HG03280 (cell line): ENCODE measurements at regions not wholly inside any gene's neighbourhood (a gene's known extent, or its start where the extent isn't known, plus 50 kb on each side); places are given as distances from the start of the nearest gene placed in this dataset.
"Not testable (repeated sequence)": the region's sequence is repeated elsewhere in the genome, so short reads cannot be mapped to it uniquely, and the experiment has no call there.

ENCODE experiments used
- ATAC-seq: cut with Tn5 transposase; IDR thresholded peaks from one replicate; pipeline ENCODE4 v1.9.1; 2021; ENCODE audit warnings: mild to moderate bottlenecking, moderate library complexity; ENCODE audit not compliant: unreplicated experiment

DNA sequence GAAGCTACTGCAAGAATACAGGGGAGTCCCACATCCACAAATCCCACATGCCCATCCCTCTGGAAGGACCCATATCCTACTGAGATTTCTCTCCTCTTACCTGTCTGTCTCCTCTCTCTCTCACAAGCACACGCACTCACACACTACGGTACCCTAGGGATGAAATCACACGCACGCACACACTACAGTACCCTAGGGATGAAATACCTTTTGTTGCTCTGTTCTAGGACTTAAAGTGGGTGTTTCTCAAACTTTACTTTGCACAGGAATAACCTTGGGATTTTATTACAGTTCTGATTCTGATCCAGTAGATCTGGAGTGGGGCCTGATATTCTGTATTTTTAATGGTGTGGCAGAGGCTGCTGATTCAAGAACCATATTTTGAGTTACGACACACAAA lies 622.2 kb upstream of the ZNF385D start:
- no peak for ATAC-seq

DNA sequence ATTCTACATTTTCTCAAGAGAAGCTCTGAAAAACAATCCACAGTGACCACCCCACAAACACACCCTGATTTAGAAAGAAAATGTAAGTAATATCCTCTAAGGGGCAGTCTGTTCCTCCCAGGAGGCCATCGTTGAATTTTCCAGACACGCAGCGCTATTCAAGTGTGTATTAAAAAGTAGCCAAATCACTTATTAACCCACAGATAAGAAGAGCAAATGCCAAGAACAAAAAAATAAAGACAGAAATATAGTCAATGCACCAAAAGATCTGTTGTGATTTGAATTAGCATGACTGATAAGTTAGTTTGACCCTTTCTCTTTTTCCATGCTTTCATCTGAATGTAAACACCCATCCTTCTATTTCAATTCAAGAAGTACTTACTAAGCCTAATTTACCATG lies 622.8 kb upstream of the ZNF385D start:
- no peak for ATAC-seq

DNA sequence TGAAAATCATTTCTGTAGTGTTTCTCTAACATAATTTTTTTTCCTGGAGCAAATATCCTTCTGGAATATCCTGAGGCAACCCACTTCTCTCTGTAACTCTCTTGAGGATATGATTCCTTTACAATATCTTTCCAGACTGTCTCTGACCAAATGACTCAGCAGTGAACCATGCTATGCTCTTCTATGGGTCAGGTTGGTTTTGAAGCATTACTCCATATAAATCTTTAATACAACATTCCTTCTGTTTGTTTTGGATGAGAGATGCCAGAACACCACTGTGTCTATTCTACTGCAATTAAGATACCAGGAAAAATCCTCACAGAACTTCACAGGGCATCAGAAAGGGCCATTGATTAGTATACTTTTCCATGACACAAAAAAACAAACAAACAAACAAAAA lies 626.4 kb upstream of the ZNF385D start:
- ATAC-seq = no peak

DNA sequence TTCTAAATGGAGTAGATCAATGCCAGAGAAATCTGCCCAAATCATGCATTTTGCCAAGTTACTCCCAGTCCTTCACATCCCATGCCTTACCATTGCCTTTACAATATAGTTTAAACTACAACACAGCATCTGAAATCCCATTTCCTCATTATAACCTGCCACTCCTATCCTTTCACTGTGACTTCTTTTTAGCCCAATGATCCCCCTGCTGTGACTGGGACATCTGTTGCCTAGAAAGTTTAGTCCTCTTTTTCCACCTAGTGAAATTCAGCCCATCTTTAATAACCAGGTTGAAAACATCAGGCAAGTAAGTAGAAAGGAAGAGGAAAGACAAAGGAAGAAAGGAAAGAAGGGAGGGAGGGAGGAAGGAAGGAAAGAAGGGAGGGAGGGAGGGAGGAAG lies 627.9 kb upstream of the ZNF385D start:
- no peak for ATAC-seq

DNA sequence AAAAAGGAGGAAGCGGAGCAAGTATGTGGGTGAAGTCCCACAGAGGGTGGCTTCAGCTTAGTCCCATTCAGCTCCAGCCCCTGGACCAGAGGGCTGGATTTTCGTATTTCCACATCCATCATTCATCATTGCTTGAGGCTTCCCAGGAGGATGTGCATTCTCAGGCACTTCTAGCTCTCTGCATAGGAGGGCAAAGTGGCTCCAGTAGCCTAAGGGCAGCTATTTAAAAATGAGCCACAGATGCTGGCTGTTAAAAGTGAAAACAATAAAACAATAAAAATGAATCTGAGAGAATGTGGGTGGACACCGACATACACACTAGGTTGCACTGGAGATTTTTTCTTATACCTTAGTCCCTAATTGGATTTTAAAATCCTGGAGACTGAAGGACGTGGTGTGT lies 629.2 kb upstream of the ZNF385D start:
- ATAC-seq = no peak

DNA sequence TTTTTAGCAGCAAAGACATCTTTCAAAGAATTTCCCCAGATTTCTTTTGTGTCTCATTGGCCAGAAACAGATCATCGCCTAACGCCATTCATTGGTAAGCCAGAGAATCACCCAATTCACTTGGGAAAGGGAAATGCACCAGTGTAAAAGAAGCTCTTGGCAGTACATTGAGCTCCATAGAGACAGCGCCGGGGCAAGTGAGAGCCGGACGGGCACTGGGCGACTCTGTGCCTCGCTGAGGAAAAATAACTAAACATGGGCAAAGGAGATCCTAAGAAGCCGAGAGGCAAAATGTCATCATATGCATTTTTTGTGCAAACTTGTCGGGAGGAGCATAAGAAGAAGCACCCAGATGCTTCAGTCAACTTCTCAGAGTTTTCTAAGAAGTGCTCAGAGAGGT lies 630.6 kb upstream of the ZNF385D start:
- not testable (repeated sequence) for ATAC-seq

DNA sequence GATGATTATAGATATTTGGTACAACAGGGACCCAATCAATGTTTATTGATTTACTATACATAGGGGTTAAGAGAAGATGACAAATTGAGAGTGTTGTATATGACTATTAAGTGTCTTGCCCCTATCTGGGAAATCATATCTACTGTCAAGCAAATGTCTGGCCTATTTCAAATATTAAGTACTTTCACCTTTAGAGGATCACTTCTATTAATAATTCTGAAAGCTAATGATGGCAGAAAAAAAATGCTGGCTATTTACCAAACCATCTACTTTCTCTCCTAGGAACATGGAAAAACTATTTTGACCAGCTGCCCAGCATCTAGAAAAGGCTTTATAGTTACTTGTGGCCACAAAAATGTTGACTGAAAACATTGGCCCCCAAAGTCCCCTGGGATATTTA lies 632.3 kb upstream of the ZNF385D start:
- no peak for ATAC-seq

DNA sequence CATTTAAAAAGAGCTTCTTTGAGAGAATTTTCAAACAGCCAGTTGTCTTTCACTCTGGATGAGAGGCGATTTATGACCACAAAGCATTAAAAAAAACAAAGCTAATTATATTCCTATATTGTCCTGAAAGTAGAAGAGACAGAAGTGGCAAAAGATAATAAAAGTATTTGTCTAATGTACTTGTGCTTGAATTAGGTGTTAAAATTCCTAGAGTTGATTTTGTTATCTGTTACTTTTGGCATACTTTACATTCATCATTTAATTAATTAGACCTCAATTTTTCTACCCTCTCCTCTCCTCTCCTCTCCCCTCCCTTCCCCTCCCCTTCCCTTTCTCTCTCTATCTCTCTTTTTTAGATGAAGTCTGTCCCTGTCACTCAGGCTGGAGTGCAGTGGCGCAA lies 635.1 kb upstream of the ZNF385D start:
- ATAC-seq = no peak

DNA sequence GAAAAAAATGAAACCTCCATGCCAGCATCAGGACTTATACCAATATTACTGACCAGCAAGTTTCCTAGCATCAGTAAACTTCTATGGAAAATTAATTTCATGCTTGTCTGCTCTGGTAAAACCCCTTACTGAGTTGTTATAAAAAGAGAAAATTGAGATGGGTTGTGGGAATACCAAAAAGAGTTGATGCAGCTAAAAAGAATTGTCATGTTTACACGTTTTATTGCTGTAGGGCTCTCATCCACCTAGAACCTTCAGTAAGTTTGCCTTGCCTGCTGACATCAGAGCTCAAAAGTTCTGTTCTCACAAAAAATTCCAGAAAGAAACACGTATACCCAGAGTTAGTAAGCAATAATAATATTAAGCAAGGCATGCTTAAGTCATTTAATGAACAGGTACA lies 641.3 kb upstream of the ZNF385D start:
- ATAC-seq = no peak

DNA sequence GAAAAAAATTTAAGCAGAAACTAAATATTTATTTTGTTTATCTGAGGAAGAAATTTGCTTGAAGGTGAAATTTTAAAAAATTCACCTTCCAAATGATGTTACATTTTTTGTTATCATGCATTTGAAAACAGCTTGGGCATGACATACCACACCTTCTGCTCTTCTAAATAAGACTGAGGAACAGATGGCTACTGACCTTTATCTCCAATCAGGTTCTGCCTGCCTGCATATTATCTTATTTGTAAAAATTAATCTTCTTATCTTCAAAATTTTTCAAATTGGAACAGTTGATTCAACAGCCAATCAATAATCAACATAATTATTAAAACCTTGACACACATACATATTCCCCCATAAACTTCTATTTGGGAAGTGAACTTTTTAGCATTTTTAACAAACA lies 641.8 kb upstream of the ZNF385D start:
- ATAC-seq = no peak

DNA sequence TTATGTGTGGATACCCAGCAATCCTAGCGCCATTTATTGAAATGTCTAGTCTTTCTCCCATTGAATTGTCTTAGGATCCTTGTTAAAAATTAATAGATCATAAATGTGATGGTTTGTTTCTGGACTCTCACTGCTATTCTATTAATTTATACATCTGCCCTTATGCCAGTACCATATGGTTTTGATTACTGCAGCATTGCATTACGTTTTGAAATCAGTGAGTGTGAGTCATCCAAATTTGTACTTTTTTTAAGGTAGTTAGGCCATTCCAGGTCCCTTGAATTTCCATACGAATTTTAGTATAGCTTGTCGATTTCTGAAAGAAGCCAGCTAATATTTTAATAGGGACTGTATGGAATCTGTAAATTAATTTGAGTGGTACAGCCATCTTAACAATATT lies 648.6 kb upstream of the ZNF385D start:
- ATAC-seq = no peak

DNA sequence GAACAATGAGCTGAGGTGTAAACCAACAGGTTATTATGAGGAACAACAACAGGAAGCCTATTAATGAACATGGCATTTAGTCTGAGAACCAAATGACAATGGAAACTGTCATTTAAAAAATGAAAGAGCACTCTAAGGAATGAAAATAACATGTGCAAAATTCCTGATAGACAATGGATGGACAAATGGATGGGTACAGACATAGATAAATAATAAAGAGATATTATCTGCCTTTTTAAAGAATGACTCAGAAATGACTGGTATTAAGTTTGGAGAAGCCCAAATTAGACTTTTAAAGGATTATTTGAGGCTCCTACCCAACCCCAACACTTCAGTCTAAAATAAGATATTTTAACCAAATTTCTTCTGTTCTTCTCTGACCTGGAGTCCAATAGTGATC lies 650.5 kb upstream of the ZNF385D start:
- ATAC-seq = no peak

DNA sequence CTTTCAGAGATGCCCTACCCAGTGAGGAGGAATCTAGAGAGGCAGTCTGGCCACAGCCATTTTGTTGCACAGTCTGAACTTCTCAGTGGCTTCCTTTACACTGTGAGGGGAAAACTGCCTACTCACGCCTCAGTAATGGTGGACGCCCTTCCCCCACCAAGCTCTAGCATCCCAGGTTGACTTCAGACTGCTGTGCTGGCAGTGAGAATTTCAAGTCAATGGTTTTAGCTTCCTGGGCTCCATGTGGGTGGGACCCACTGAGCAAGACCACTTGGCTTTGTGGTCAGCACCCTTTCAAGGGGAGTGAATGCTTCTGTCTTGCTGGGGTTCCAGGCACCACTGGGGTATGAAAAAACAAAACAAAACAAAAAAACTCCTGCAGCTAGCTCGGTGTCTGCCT lies 663.2 kb upstream of the ZNF385D start:
- ATAC-seq = no peak

DNA sequence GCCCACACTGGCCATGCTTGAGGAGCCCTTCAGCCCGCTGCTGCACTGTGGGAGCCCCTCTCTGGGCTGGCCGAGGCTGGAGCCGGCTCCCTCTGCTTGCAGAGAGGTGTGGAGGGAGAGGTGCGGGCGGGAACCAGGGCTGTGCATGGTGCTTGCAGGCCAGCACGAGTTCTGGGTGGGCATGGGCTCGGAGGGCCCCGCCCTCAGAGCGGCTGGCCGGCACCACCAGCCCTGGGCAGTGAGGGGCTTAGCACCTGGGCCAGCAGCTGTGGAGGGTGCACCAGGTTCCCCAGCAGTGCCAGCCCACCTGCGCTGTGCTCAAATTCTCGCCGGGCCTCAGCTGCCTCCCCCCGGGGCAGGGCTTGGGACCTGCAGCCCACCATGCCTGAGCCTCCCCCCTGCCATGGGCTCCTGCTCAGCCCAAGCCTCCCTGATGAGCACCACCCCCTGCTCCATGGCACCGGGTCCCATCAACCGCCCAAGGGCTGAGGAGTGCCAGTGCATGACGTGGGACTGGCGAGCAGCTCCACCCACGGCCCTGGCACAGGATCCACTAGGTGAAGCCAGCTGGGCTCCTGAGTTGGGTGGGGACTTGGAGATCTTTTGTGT lies 665.9 kb upstream of the ZNF385D start:
- not testable (repeated sequence) for ATAC-seq

DNA sequence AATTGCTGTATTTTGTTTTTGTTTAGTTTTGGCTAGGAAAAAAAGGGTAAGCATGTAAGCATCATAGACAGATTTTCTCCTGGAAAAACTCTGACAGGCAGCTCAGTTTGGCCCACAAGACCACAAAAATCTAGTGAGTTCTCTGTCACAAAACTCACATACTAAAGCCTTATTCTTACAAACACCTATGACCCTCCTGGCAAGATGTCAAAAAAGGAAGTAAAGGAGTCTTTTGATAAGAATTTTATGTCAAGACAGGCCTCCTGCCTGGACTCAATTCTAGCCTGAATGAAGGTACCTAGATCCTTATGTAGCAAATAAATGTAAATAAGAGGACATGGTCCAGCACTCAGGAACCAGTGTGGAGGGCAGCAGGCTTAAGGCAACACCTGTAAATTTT lies 668.3 kb upstream of the ZNF385D start:
- ATAC-seq = no peak

DNA sequence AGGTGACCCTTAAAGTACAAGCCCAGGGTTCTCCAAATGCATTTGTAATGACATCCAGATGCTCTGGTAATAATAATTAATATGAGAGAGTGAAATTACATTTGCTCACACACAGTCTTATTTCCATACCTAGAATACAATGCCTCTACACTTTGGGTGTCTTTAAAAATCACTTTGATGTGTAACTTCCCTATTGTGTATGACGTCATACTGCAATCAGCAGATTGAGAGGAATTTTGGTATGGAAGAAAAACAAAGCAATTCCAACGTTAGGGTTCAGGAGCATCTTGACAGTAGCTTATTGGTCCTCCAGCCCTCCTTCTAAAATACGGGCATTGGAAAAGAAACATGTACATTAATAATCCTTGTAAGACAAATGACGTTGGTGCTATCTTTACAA lies 670.6 kb upstream of the ZNF385D start:
- no peak for ATAC-seq

DNA sequence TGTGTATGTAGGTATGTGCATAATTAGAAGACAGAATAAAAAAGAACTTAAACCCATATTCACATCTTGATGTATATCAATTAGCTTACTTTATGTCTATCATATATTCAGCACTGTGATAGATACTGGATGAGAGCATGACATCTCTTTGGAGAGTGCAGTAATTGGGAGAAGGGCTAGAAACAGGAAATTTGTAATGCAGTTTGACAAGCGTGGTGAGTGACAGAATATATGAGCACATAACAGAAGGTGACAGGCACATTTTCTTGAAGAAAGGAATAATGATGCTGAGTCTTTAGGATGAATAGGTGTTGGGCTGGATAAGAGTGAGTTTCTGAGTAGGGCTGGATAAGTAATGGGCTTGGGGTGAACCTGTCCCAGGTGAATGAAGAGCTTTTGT lies 680.3 kb upstream of the ZNF385D start:
- ATAC-seq = no peak

DNA sequence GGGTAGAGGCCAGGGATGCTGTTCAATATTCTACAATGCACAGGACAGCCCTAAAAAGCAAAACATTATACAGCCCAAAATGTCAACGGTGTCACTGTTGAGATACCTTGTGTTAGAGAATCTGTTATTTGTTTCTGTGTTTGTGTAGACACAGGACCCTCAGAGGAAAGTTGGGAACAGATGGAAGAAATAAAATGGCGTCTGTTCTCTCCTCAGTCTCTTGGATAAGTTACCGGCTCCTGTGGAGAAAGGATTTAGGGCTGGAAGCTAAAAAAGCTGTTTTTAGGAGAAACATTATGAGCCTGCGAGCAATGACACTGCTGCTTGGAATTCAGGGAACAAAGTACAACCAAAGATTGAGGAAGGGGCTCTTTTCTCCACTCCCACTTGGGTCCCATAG lies 688.6 kb upstream of the ZNF385D start:
- no peak for ATAC-seq

DNA sequence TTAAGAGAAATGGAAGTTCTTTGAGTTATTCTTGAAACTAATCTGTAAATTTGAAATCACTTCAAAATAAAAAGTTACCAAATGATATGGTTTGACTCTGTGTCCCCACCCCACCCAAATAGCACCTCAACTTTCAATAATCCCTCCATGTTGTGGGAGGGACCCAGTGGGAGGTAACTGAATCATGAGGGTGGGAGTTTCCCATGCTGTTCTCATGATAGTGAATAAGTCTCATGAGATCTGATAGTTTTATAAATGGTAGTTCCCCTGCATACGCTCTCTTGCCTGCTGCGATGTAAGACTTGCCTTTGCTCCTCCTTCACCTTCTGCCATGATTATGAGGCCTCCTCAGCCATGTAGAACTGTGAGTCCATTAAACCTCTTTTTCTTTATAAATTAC lies 690.7 kb upstream of the ZNF385D start:
- ATAC-seq = no peak

DNA sequence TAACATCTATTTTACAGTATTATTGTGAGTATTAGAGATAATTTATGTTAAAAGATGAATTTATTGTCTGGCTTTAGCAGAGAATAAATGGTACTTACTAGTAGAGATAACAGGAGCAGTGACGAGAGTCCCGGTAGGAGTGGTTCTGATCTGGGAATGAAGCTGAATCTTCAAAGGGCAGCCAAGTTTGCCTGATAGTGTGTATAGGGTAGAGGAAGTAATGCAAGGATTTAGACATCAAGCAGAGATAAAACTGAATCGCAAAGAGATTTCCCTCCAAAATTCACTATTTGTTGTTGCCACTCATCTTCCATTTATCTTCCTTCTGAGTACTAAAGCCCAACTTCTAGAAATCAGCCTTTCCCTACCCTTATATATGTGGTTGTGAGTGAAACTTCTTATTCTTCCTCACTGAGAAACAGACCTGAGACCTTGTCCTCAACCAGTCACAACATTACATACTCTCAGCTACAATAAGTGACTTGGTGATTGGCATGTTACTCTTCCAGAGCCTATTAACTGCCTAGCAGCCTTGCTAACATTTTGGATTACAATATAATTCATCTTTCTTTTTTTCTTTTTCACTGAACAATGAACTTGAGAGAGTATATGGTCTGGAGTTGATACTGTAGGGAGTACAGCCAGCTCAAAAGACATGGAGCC lies 692.7 kb upstream of the ZNF385D start:
- ATAC-seq = no peak

DNA sequence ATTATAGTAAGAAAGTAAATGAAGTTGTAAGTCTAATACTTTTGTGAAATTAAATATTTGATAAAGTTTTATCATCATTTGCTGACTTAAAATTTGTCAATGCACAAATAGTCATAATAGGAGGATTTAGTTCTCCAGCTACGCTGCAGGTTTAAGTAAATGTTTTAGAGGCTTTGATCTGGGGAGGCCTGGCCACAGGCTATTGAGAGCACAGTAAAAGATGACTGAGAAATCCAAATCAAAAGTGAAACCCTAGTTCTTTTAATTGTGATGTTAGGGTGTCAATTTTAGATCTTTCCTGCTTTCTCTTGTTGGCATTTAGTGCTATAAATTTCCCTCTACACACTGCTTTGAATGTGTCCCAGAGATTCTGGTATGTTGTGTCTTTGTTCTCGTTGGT lies 694.3 kb upstream of the ZNF385D start:
- ATAC-seq = not testable (repeated sequence)

DNA sequence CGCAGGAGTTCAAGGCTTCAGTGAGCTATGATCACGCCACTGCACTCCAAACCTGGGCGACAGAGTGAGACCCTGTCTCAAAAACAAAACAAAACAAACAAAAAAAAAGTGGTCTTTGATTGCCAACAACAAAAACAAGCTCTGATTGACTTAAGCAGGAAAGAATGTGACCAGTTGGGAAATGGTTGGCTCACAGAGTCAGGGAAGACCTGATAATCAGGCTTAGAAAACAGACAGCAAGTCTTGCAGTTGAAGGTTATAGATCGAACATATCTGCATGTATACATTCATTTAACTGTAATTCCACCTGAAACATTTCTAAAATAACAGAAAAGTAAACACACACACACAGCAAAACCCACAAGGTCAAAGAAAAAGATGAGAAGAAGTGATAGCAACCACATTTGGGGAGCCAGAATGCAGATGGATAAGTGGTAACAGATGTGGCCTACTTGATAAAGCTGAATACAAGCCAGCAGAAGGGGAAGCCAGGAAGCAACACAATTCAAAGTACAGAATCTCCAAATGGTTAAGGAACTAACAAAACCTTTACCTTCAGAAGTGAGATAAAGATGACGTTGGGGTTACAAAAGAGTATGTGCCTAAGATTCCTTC lies 699.9 kb upstream of the ZNF385D start:
- ATAC-seq = no peak

DNA sequence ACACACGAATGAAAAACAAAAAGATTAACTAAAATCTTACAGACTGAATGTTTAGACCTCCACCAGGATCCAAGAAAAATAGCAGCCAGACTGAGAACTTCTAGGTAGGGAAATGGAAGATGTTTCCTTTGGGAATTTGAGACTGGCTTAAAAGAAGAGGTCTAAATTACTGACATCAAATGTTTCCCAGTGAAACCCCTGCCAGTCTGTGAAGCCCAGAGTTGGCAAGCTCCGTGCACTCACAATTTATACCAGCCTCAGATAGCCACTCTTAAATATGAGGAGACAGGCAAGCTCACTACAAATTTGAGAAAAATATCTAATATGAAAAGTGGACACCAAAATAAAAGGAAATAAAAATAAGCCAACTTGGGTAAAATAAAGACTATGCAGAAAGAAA lies 700.5 kb upstream of the ZNF385D start:
- no peak for ATAC-seq
